GM12878 (cell line): ENCODE measurements at regions not wholly inside any gene's neighbourhood (a gene's known extent, or its start where the extent isn't known, plus 50 kb on each side); places are given as distances from the start of the nearest gene placed in this dataset.

ENCODE experiments used
- ATAC-seq: fragments of 200-7000 bp; cut with Tn5 transposase; 3 replicates; pipeline ENCODE4 v1.9.1; 2020; ENCODE audit warnings: mild to moderate bottlenecking, moderate library complexity
- BruUV-seq: library from RNA; stranded (reverse); fragments of 400-500 nt; replicated peaks from 2 replicates; lab custom pipeline; 2021; lab: Mats Ljungman, UMichigan
- CTCF ChIA-PET: fragments of 300-600 bp; sonication (Branson Sonifier 250); formaldehyde crosslinking; extraction: SDS; loops from one replicate; lab custom pipeline; 2021; ENCODE audit warnings: inconsistent platforms; lab: Yijun Ruan, JAX
- POLR2A ChIA-PET: fragments of 350-600 bp; formaldehyde crosslinking; extraction: SDS; loops from one replicate; lab custom pipeline; 2021; ENCODE audit warnings: inconsistent platforms; lab: Charles Lee
- RAD21 ChIA-PET: fragments of 300-600 bp; sonication (Branson Sonifier 250); formaldehyde crosslinking; loops from one replicate; lab custom pipeline; 2023; ENCODE audit warnings: antibody characterized with exemption; ENCODE audit not compliant: unreplicated experiment; lab: Charles Lee
- SMC1A ChIA-PET: fragments of 300-600 bp; sonication (Branson Sonifier 250); formaldehyde crosslinking; loops from one replicate; lab custom pipeline; 2023; ENCODE audit not compliant: unreplicated experiment, uncharacterized antibody; lab: Charles Lee
- DNase-seq: peaks from one replicate; pipeline ENCODE4 v3.0.0-alpha.2; 2011; ENCODE audit warnings: low read depth, low spot score
- FAIRE-seq: peaks from 3 replicates; lab custom pipeline; 2011; peaks lifted over from hg19 to GRCh38; lab: Jason Lieb, UNC
- H2AFZ ChIP-seq: 2 replicates; pipeline ENCODE4 v1.6.0; 2011; ENCODE audit warnings: low read depth, low read length, control low read depth; ENCODE audit not compliant: control insufficient read depth
- H3K27ac ChIP-seq: 2 replicates; pipeline ENCODE4 v1.5.1; 2011; ENCODE audit warnings: control low read depth; ENCODE audit not compliant: control insufficient read depth, insufficient read depth
- H3K27me3 ChIP-seq, 2 experiments: replicated peaks in 1 of 2; 2 replicates each; pipeline versions ENCODE4 v1.6.0 to v1.6.1; 2011; ENCODE audit warnings: low read length in 1 of 2; ENCODE audit not compliant: control insufficient read depth in 2 of 2, insufficient read depth in 2 of 2
- H3K36me3 ChIP-seq, 2 experiments: 2 replicates each; pipeline ENCODE4 v1.5.1; 2011; ENCODE audit warnings: low read length in 1 of 2; ENCODE audit not compliant: control insufficient read depth in 2 of 2, insufficient read depth in 2 of 2
- H3K4me1 ChIP-seq: 2 replicates; pipeline ENCODE4 v1.6.1; 2011; ENCODE audit warnings: mild to moderate bottlenecking, low read length, moderate library complexity, mixed read lengths; ENCODE audit not compliant: control insufficient read depth, insufficient read depth
- H3K4me2 ChIP-seq: 2 replicates; pipeline ENCODE4 v1.6.0; 2011; ENCODE audit warnings: control low read depth; ENCODE audit not compliant: control insufficient read depth, insufficient read depth
- H3K4me3 ChIP-seq: fragments of 200-600 bp; sonication (generic); 2 replicates; pipeline ENCODE4 v1.5.1; 2016
- H3K79me2 ChIP-seq: 2 replicates; pipeline ENCODE4 v1.6.0; 2011; ENCODE audit warnings: low read length; ENCODE audit not compliant: control insufficient read depth, insufficient read depth
- H3K9ac ChIP-seq: 2 replicates; pipeline ENCODE4 v1.8.0; 2011; ENCODE audit warnings: low read length, control low read depth, mixed read lengths; ENCODE audit not compliant: control insufficient read depth, insufficient read depth
- H3K9me3 ChIP-seq: replicated peaks from 3 replicates; pipeline ENCODE4 v1.5.1; 2011; ENCODE audit warnings: mild to moderate bottlenecking, low read length; ENCODE audit not compliant: control insufficient read depth, insufficient read depth
- H4K20me1 ChIP-seq: 2 replicates; pipeline ENCODE4 v1.6.0; 2011; ENCODE audit not compliant: control insufficient read depth, insufficient read depth
- CEBPZ ChIP-seq: fragments of 150-350 bp; IDR thresholded peaks from 2 replicates; pipeline ENCODE4 v1.6.1; 2016; ENCODE audit warnings: low read depth, low read length
- CREB1 ChIP-seq: IDR thresholded peaks from 2 replicates; pipeline ENCODE4 v1.6.1; 2012; ENCODE audit warnings: low read depth, mild to moderate bottlenecking, inconsistent platforms
- CTCF ChIP-seq, 3 experiments: IDR thresholded peaks in 2 of 3; conservative IDR thresholded peaks in 1 of 3; 2 replicates each; pipeline ENCODE4 v1.5.1; 2011; ENCODE audit warnings: low read depth in 3 of 3, low read length in 3 of 3, mild to moderate bottlenecking in 3 of 3, control low read depth in 2 of 3, moderate library complexity in 2 of 3, inconsistent platforms in 1 of 3, mixed read lengths in 1 of 3; ENCODE audit not compliant: control insufficient read depth in 2 of 3, insufficient read depth in 1 of 3; ENCODE audit errors: extremely low read depth in 1 of 3
- EZH2 ChIP-seq: IDR thresholded peaks from 2 replicates; pipeline ENCODE4 v1.6.1; 2012; ENCODE audit warnings: low read depth, mild to moderate bottlenecking, control low read depth, inconsistent platforms, low read length, borderline replicate concordance; ENCODE audit not compliant: control insufficient read depth
- FOS ChIP-seq: IDR thresholded peaks from 3 replicates; pipeline ENCODE4 v1.6.1; 2011; ENCODE audit warnings: borderline replicate concordance; ENCODE audit not compliant: insufficient read length; ENCODE audit errors: extremely low read depth
- RBBP5 ChIP-seq: fragments of 200-600 bp; sonication (generic); conservative IDR thresholded peaks from 2 replicates; pipeline ENCODE4 v1.6.1; 2016
- ZBED1 ChIP-seq: IDR thresholded peaks from 2 replicates; pipeline ENCODE4 v1.6.1; 2016; ENCODE audit warnings: borderline replicate concordance
- WGBS: methylation state at CpG from one replicate; pipeline ENCODE4 v1.1.6; 2016; ENCODE audit warnings: low lambda C conversion rate; ENCODE audit not compliant: insufficient replicate concordance, insufficient coverage; ENCODE audit errors: missing lambda C conversion rate; 5-methylcytosine and 5-hydroxymethylcytosine counted together
- in situ Hi-C: fragments of 300-500 bp; cut with MboI; formaldehyde crosslinking; loops from 9 replicates; pipeline ENCODE4 v1.14.3; 2018; ENCODE audit warnings: mixed read lengths
- intact Hi-C: fragments of 100-400 bp; cut with micrococcal nuclease; formaldehyde crosslinking; loops from one replicate; pipeline ENCODE4 v1.14.2; 2022; ENCODE audit not compliant: unreplicated experiment
- TF ChIP-seq, protein P1 (sequence below): fragments of 450-650 bp; IDR thresholded peaks from 2 replicates; pipeline ENCODE4 v1.6.1; 2017; ENCODE audit warnings: borderline replicate concordance

GRCh38 chrX:134714633-134715110 is 56.4 kb upstream of the PLAC1 start (continued):
- TF ChIP-seq EZH2 = no peak

GRCh38 chrX:134713618-134714107 is 55.4 kb upstream of the PLAC1 start:
- CTCF ChIA-PET = no interaction called here
- no peak for ATAC-seq
- Histone ChIP-seq H3K9me3 (no peaks in the 10 kb centered on the region), H3K27me3 (no peaks in the 10 kb centered on the region), H3K79me2 (no peaks in the 10 kb centered on the region), H3K27ac (no peak overlapping the region), H4K20me1 (no peaks in the 10 kb centered on the region), H2AFZ (no peak overlapping the region), H3K36me3 (no peaks in the 10 kb centered on the region), H3K4me3 (no peak overlapping the region), H3K4me2 (no peak overlapping the region), H3K4me1 (0 out of 2 replicates have a peak, but pooled peaks cover 5% of the 10 kb centered on the region), H3K9ac (no peak overlapping the region)
- WGBS = 50% methylated on average over 10 of the region's 10 CpGs
- intact Hi-C loops (no loop called here), in situ Hi-C loops (no loop called here)
- POLR2A ChIA-PET = no interaction called here
- BruUV-seq = no TSS peak
- DNase-seq = no peak
- SMC1A ChIA-PET = no interaction called here
- TF ChIP-seq CREB1 = no peak
- no peak for TF ChIP-seq CTCF (IDR thresholded peaks at IDR 0.05 in 2 of 3, conservative IDR thresholded peaks at IDR 0.05 in 1 of 3; ENCODE audit: control insufficient read depth in 2 of 3, extremely low read depth in 1 of 3, insufficient read depth in 1 of 3, low read depth in 3 of 3, low read length in 3 of 3)
- TF ChIP-seq ZBED1 = no peak
- TF ChIP-seq, protein P1, sequence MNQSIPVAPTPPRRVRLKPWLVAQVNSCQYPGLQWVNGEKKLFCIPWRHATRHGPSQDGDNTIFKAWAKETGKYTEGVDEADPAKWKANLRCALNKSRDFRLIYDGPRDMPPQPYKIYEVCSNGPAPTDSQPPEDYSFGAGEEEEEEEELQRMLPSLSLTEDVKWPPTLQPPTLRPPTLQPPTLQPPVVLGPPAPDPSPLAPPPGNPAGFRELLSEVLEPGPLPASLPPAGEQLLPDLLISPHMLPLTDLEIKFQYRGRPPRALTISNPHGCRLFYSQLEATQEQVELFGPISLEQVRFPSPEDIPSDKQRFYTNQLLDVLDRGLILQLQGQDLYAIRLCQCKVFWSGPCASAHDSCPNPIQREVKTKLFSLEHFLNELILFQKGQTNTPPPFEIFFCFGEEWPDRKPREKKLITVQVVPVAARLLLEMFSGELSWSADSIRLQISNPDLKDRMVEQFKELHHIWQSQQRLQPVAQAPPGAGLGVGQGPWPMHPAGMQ = no peak
- no peak for TF ChIP-seq RBBP5
- no peak for TF ChIP-seq CEBPZ
- TF ChIP-seq FOS = no peak
- FAIRE-seq = no peak
- RAD21 ChIA-PET = no interaction called here
